Thyroid gland (tissue), 4 donors: ENCODE measurements at regions not wholly inside any gene's neighbourhood (a gene's known extent, or its start where the extent isn't known, plus 50 kb on each side); places are given as distances from the start of the nearest gene placed in this dataset.

Experiments used
- DNase-seq, 2 donors: peaks; one replicate each; pipeline ENCODE4 v3.0.0-alpha.2; 2019
- H3K27ac ChIP-seq, 3 donors: fragments of 200-600 bp; sonication (generic); 1 replicate in 2 of 3; 2 replicates in 1 of 3; pipeline ENCODE4 v1.5.1; 2016 to 2019; ENCODE audit warnings: mild to moderate bottlenecking in 1 of 3, moderate library complexity in 1 of 3
- H3K27me3 ChIP-seq: fragments of 200-600 bp; sonication (generic); one replicate; pipeline ENCODE4 v1.5.1; 2019
- H3K36me3 ChIP-seq, 2 donors: fragments of 200-600 bp; sonication (generic); one replicate each; pipeline ENCODE4 v1.5.1; 2016 to 2019
- H3K4me1 ChIP-seq, 2 donors: fragments of 200-600 bp; sonication (generic); one replicate each; pipeline ENCODE4 v1.5.1; 2017 to 2019
- H3K4me3 ChIP-seq, 3 donors: fragments of 200-600 bp; sonication (generic); replicated peaks in 1 of 3; 1 replicate in 2 of 3; 2 replicates in 1 of 3; pipeline ENCODE4 v1.5.1; 2016; ENCODE audit warnings: mild to moderate bottlenecking in 1 of 3
- H3K9me3 ChIP-seq: fragments of 200-600 bp; sonication (generic); one replicate; pipeline ENCODE4 v1.5.1; 2017
- CTCF ChIP-seq, 6 experiments: fragments of 200-600 bp in 3 of 6; fragments of 450-650 bp in 3 of 6; sonication (generic) in 3 of 6; IDR thresholded peaks; one replicate each; pipeline ENCODE4 v1.5.1; 2016 to 2019; ENCODE audit warnings: antibody characterized with exemption in 6 of 6, mild to moderate bottlenecking in 2 of 6, inconsistent platforms in 1 of 6, moderate library complexity in 1 of 6
- POLR2A ChIP-seq, 2 donors: fragments of 450-650 bp; IDR thresholded peaks; one replicate each; pipeline ENCODE4 v1.6.1; 2017; ENCODE audit warnings: antibody characterized with exemption in 2 of 2, mild to moderate bottlenecking in 2 of 2, moderate library complexity in 1 of 2
- WGBS, 2 donors: methylation state at CpG; one replicate each; pipeline ENCODE4 v1.1.5; 2017; 5-methylcytosine and 5-hydroxymethylcytosine counted together
- intact Hi-C: fragments of 100-400 bp; cut with DNase I; formaldehyde crosslinking; loops from one replicate; pipeline ENCODE4 v1.15.1; 2023

DNA sequence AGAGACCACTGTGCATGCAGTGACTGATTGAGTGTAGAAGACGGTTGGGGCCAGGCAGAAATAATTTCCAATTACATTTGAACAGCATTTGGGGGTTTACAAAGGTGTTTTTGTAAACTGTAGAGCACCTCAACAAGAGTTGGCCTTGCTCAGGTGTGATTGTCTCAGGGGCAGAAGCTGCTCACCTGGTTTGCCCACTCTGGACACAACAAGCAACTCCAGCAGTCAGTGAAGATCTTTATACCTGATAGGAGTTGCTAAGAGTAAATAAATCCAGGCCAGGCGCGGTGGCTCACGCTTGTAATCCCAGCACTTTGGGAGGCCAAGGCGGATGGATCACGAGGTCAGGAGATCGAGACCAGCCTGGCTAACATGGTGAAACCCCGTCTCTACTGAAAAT, 221.3 kb downstream of the RAB28 start:
- no peak for DNase-seq
- no peaks in the 10 kb centered on the region for H3K27me3 ChIP-seq
- intact Hi-C loops, result no loop called here
- H3K9me3 ChIP-seq, result no peaks in the 10 kb centered on the region
- 85 to 93% methylated on average over 8 of the region's 8 CpGs for WGBS, 2 donors
- TF ChIP-seq POLR2A (IDR thresholded peaks at IDR 0.05), result no peak
- no peak for TF ChIP-seq CTCF (IDR thresholded peaks at IDR 0.05)
- no peaks in the 10 kb centered on the region for H3K4me1 ChIP-seq
- H3K36me3 ChIP-seq, result no peaks in the 10 kb centered on the region
- no peak overlapping the region for H3K4me3 ChIP-seq
- H3K27ac ChIP-seq, result no peak overlapping the region

GRCh38 chr4:13261486-13262257, 222.5 kb downstream of the RAB28 start:
- no peaks in the 10 kb centered on the region for H3K4me1 ChIP-seq
- 61 to 73% methylated on average over 1 of the region's 1 CpG for WGBS, 2 donors
- no peak overlapping the region for H3K4me3 ChIP-seq
- H3K27me3 ChIP-seq, result no peaks in the 10 kb centered on the region
- no peak for DNase-seq
- TF ChIP-seq POLR2A (IDR thresholded peaks at IDR 0.05), result no peak
- no peak for TF ChIP-seq CTCF (IDR thresholded peaks at IDR 0.05)
- intact Hi-C loops, result no loop called here
- no peaks in the 10 kb centered on the region for H3K36me3 ChIP-seq
- no peaks in the 10 kb centered on the region for H3K9me3 ChIP-seq
- H3K27ac ChIP-seq, result no peak overlapping the region

GRCh38 chr4:13260513-13260912, 223.6 kb downstream of the RAB28 start:
- no peaks in the 10 kb centered on the region for H3K9me3 ChIP-seq
- TF ChIP-seq CTCF (IDR thresholded peaks at IDR 0.05) (no peak), POLR2A (IDR thresholded peaks at IDR 0.05) (no peak)
- DNase-seq, result no peak
- H3K4me3 ChIP-seq, result no peak overlapping the region
- WGBS, 2 donors, result 93 to 96% methylated on average over 1 of the region's 1 CpG
- intact Hi-C loops, result no loop called here
- H3K4me1 ChIP-seq, result no peaks in the 10 kb centered on the region
- no peaks in the 10 kb centered on the region for H3K27me3 ChIP-seq
- no peak overlapping the region for H3K27ac ChIP-seq
- no peaks in the 10 kb centered on the region for H3K36me3 ChIP-seq

- H3K9me3 ChIP-seq, result no peaks in the 10 kb centered on the region
- no peaks in the 10 kb centered on the region for H3K27me3 ChIP-seq
- intact Hi-C loops, result no loop called here
- TF ChIP-seq POLR2A (IDR thresholded peaks at IDR 0.05) (no peak), CTCF (IDR thresholded peaks at IDR 0.05) (no peak)
- H3K36me3 ChIP-seq, result no peaks in the 10 kb centered on the region
- H3K4me1 ChIP-seq, result no peaks in the 10 kb centered on the region
- WGBS, 2 donors, result 80 to 86% methylated on average over 3 of the region's 3 CpGs
- no peak overlapping the region for H3K27ac ChIP-seq
- DNase-seq, result no peak
- no peak overlapping the region for H3K4me3 ChIP-seq
These were observed 233.9 kb downstream of the RAB28 start for GRCh38 chr4:13250263-13250662.

GRCh38 chr4:13248621-13249298, 235.4 kb downstream of the RAB28 start:
- Histone ChIP-seq H3K27me3 (no peaks in the 10 kb centered on the region), H3K4me3 (no peak overlapping the region), H3K36me3 (no peaks in the 10 kb centered on the region), H3K27ac (no peak overlapping the region), H3K4me1 (no peaks in the 10 kb centered on the region), H3K9me3 (no peaks in the 10 kb centered on the region)
- 32 to 47% methylated on average over 2 of the region's 2 CpGs for WGBS, 2 donors
- DNase-seq, result no peak
- intact Hi-C loops, result no loop called here
- TF ChIP-seq POLR2A (IDR thresholded peaks at IDR 0.05) (no peak), CTCF (IDR thresholded peaks at IDR 0.05) (peak in 2 of 6 experiments; percentile 8 to 10)
